ENCODE measurements at regions not wholly inside any gene's neighbourhood (a gene's known extent, or its start where the extent isn't known, plus 50 kb on each side); places are given as distances from the start of the nearest gene placed in this dataset.

DNA sequence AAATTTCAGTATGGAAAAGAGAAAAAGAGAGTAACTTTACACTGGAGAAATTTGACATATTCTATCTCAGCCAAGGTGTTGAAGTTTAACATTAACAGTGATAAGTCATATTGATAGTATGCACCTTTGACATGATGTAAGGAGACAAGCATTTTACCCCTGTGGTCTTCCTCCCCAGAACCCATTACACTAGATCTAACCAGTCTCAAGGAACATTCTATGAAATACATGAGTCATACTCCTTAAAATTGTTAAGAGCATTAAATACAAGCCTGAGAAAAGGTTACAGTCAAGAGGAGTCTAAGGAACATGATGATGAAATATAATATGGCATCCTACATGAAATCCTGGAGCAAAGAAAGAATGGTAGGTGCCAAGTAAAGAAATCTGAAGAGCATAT, 1151.3 kb upstream of the IGFBP7 start:
- TF ChIP-seq, protein P1, sequence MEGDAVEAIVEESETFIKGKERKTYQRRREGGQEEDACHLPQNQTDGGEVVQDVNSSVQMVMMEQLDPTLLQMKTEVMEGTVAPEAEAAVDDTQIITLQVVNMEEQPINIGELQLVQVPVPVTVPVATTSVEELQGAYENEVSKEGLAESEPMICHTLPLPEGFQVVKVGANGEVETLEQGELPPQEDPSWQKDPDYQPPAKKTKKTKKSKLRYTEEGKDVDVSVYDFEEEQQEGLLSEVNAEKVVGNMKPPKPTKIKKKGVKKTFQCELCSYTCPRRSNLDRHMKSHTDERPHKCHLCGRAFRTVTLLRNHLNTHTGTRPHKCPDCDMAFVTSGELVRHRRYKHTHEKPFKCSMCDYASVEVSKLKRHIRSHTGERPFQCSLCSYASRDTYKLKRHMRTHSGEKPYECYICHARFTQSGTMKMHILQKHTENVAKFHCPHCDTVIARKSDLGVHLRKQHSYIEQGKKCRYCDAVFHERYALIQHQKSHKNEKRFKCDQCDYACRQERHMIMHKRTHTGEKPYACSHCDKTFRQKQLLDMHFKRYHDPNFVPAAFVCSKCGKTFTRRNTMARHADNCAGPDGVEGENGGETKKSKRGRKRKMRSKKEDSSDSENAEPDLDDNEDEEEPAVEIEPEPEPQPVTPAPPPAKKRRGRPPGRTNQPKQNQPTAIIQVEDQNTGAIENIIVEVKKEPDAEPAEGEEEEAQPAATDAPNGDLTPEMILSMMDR (IDR thresholded peaks at IDR 0.05): no peak
- no peaks in the 10 kb centered on the region for H3K9me3 ChIP-seq (ENCODE audit: control insufficient read depth, insufficient read depth, low read length)
- Mint-ChIP-seq H3K9me3 (peaks cover 3 to 6% of the 10 kb centered on the region in 2 donors), H3K36me3 (no peaks in the 10 kb centered on the region), H3K4me3 (no peak overlapping the region), H3K27me3 (ENCODE audit: low read depth in 2 of 2) (no peaks in the 10 kb centered on the region), H3K27ac (no peak overlapping the region), H3K4me1 (no peaks in the 10 kb centered on the region)
- H3K4me3 ChIP-seq (ENCODE audit: low read length): no peak overlapping the region
- H3K27ac ChIP-seq (ENCODE audit: low read length): no peak overlapping the region
- intact Hi-C loops (cut with micrococcal nuclease): no loop called here
- H3K27me3 ChIP-seq (ENCODE audit: control insufficient read depth, insufficient read depth, low read length): no peaks in the 10 kb centered on the region
- DNase-seq: no peak
- H3K4me1 ChIP-seq (ENCODE audit: control insufficient read depth, insufficient read depth, low read length): no peaks in the 10 kb centered on the region
- ATAC-seq: no peak
- no peaks in the 10 kb centered on the region for H3K36me3 ChIP-seq (ENCODE audit: control insufficient read depth, insufficient read depth, low read length)

DNA sequence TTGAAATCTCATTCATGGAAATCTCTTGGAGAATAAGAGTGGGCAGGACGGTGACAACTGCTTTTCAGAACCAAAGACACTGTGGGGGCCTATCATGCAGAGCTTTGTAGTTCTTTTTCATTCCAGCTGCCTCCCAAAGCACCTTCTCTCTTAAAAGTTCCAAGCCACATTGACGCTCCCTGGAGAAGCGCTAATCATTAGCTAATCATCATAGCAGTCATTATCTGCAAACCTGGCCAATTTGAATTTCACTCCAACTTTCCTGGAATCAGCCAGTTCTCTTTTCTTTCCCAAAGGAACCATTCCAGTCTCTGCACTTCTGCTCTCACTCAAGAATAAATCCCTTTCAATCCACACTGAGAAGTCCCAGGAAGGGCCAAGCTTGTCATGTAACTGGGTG, 1144.1 kb upstream of the IGFBP7 start:
- H3K27ac ChIP-seq (ENCODE audit: low read length): no peak overlapping the region

DNA sequence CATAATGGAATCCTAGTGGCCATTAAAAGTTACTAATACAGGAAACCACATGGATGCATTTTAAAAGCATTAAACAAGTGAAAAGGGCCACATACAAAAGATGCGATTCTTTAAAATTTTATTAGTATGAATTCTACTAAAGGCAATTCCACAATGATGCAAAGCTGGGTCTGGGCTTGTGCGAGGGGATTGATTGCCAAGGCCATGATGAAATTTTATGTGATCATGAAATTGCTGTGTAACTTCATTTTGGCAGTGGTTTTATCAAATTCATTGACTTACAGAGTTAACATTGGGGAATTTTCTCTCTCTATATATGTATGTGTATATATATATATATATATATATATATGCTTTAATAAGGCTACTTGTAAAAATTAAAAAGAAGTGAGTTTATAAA, 1142.5 kb upstream of the IGFBP7 start:
- no peak for ATAC-seq
- Histone ChIP-seq H3K4me3 (ENCODE audit: low read length) (no peak overlapping the region), H3K9me3 (ENCODE audit: control insufficient read depth, insufficient read depth, low read length) (peaks cover 4% of the 10 kb centered on the region), H3K4me1 (ENCODE audit: control insufficient read depth, insufficient read depth, low read length) (no peaks in the 10 kb centered on the region), H3K27ac (ENCODE audit: low read length) (no peak overlapping the region), H3K36me3 (ENCODE audit: control insufficient read depth, insufficient read depth, low read length) (no peaks in the 10 kb centered on the region), H3K27me3 (ENCODE audit: control insufficient read depth, insufficient read depth, low read length) (no peaks in the 10 kb centered on the region)
- H3K27me3 Mint-ChIP-seq (ENCODE audit: low read depth in 2 of 2): no peaks in the 10 kb centered on the region
- no peak for DNase-seq
- H3K27ac Mint-ChIP-seq: no peak overlapping the region
- H3K4me1 Mint-ChIP-seq: no peaks in the 10 kb centered on the region
- WGBS (ENCODE audit: insufficient coverage): 90% methylated on average over 2 of the region's 2 CpGs
- H3K36me3 Mint-ChIP-seq: no peaks in the 10 kb centered on the region
- H3K4me3 Mint-ChIP-seq: no peak overlapping the region
- peaks cover 7 to 8% of the 10 kb centered on the region in 2 donors for H3K9me3 Mint-ChIP-seq
- TF ChIP-seq, protein P1 (IDR thresholded peaks at IDR 0.05): no peak
- intact Hi-C loops (cut with micrococcal nuclease): no loop called here

More for the DNA sequence above, 1144.1 kb upstream of the IGFBP7 start:
- WGBS (ENCODE audit: insufficient coverage): 75% methylated on average over 3 of the region's 3 CpGs
- no peak overlapping the region for H3K4me3 Mint-ChIP-seq
- ATAC-seq (no peak), DNase-seq (no peak)
- TF ChIP-seq, protein P1 (IDR thresholded peaks at IDR 0.05): no peak
- no peaks in the 10 kb centered on the region for H3K36me3 ChIP-seq (ENCODE audit: control insufficient read depth, insufficient read depth, low read length)
- H3K27ac Mint-ChIP-seq: no peak overlapping the region
- H3K27me3 Mint-ChIP-seq (ENCODE audit: low read depth in 2 of 2): no peaks in the 10 kb centered on the region
- no peak overlapping the region for H3K4me3 ChIP-seq (ENCODE audit: low read length)
- H3K27me3 ChIP-seq (ENCODE audit: control insufficient read depth, insufficient read depth, low read length): no peaks in the 10 kb centered on the region
- H3K4me1 Mint-ChIP-seq: no peaks in the 10 kb centered on the region
- H3K9me3 Mint-ChIP-seq: peaks cover 3 to 6% of the 10 kb centered on the region in 2 donors
- H3K4me1 ChIP-seq (ENCODE audit: control insufficient read depth, insufficient read depth, low read length): no peaks in the 10 kb centered on the region
- intact Hi-C loops (cut with micrococcal nuclease): no loop called here
- H3K36me3 Mint-ChIP-seq: no peaks in the 10 kb centered on the region
- H3K9me3 ChIP-seq (ENCODE audit: control insufficient read depth, insufficient read depth, low read length): peaks cover 4% of the 10 kb centered on the region

DNA sequence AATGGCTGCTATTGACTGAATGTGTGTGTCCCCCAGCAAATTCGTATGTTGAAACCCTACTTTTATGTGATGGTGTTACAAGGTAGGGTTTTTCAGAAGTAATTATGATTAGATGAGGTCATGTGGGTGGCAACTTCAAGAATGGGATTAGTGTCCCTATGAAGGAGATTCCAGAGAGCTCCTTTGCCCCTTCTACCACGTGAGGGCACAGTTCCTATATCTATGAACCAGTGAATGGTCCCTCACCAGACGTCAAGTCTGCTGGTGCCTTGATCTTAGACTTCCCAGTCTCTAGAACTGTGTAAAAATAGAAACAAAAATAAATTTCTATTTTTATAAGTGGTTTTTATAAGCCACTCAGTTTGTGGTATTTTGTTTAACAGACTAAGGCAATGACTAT, 1137.6 kb upstream of the IGFBP7 start:
- peaks cover 4% of the 10 kb centered on the region for H3K9me3 ChIP-seq (ENCODE audit: control insufficient read depth, insufficient read depth, low read length)
- WGBS (ENCODE audit: insufficient coverage): 79% methylated on average over 2 of the region's 3 CpGs
- H3K4me1 Mint-ChIP-seq: no peaks in the 10 kb centered on the region
- H3K36me3 Mint-ChIP-seq: no peaks in the 10 kb centered on the region
- no peaks in the 10 kb centered on the region for H3K27me3 Mint-ChIP-seq (ENCODE audit: low read depth in 2 of 2)
- TF ChIP-seq, protein P1 (IDR thresholded peaks at IDR 0.05): no peak
- ATAC-seq (no peak), DNase-seq (no peak)
- H3K27ac ChIP-seq (ENCODE audit: low read length): no peak overlapping the region
- no peak overlapping the region for H3K4me3 Mint-ChIP-seq
- intact Hi-C loops (cut with micrococcal nuclease): no loop called here
- H3K27me3 ChIP-seq (ENCODE audit: control insufficient read depth, insufficient read depth, low read length): no peaks in the 10 kb centered on the region
- no peaks in the 10 kb centered on the region for H3K4me1 ChIP-seq (ENCODE audit: control insufficient read depth, insufficient read depth, low read length)
- H3K4me3 ChIP-seq (ENCODE audit: low read length): no peak overlapping the region
- H3K36me3 ChIP-seq (ENCODE audit: control insufficient read depth, insufficient read depth, low read length): no peaks in the 10 kb centered on the region
- peaks cover 8 to 10% of the 10 kb centered on the region in 2 donors for H3K9me3 Mint-ChIP-seq
- H3K27ac Mint-ChIP-seq: no peak overlapping the region

Measured in natural killer cell (primary cell).